GM21576 (cell line): ENCODE measurements at regions not wholly inside any gene's neighbourhood (a gene's known extent, or its start where the extent isn't known, plus 50 kb on each side); places are given as distances from the start of the nearest gene placed in this dataset.
"Not testable (repeated sequence)": the region's sequence is repeated elsewhere in the genome, so short reads cannot be mapped to it uniquely, and the experiment has no call there.

ENCODE experiments used
- ATAC-seq: cut with Tn5 transposase; IDR thresholded peaks from one replicate; pipeline ENCODE4 v1.9.1; 2021; ENCODE audit warnings: mild to moderate bottlenecking, moderate library complexity; ENCODE audit not compliant: unreplicated experiment

GRCh38 chr3:83251490-83251889 lies 1490.0 kb upstream of the GBE1 start:
- ATAC-seq = no peak

- ATAC-seq = no peak
These were observed 1489.2 kb upstream of the GBE1 start for GRCh38 chr3:83250613-83251012.

GRCh38 chr3:83248454-83248853 lies 1487.0 kb upstream of the GBE1 start:
- no peak for ATAC-seq

- no peak for ATAC-seq
These were observed 1473.9 kb upstream of the GBE1 start for GRCh38 chr3:83235180-83235814.

- ATAC-seq = no peak
These were observed 1472.3 kb upstream of the GBE1 start for GRCh38 chr3:83233715-83234114.

GRCh38 chr3:83230841-83231240 lies 1469.4 kb upstream of the GBE1 start:
- no peak for ATAC-seq

GRCh38 chr3:83230376-83230775 lies 1468.9 kb upstream of the GBE1 start:
- no peak for ATAC-seq

GRCh38 chr3:83226751-83227150 lies 1465.3 kb upstream of the GBE1 start:
- no peak for ATAC-seq

- no peak for ATAC-seq
These were observed 1462.8 kb upstream of the GBE1 start for GRCh38 chr3:83224101-83224868.

- no peak for ATAC-seq
These were observed 1457.1 kb upstream of the GBE1 start for GRCh38 chr3:83218383-83219200.

- not testable (repeated sequence) for ATAC-seq
These were observed 1456.2 kb upstream of the GBE1 start for GRCh38 chr3:83217595-83218118.

- ATAC-seq = no peak
These were observed 1455.6 kb upstream of the GBE1 start for GRCh38 chr3:83216919-83217594.

- no peak for ATAC-seq
These were observed 1433.8 kb upstream of the GBE1 start for GRCh38 chr3:83195243-83195642.

- ATAC-seq = no peak
These were observed 1432.1 kb upstream of the GBE1 start for GRCh38 chr3:83193526-83193925.

GRCh38 chr3:83189634-83190033 lies 1428.2 kb upstream of the GBE1 start:
- no peak for ATAC-seq

GRCh38 chr3:83169473-83169872 lies 1408.0 kb upstream of the GBE1 start:
- ATAC-seq = no peak

- ATAC-seq = no peak
These were observed 1389.5 kb upstream of the GBE1 start for GRCh38 chr3:83150896-83151295.

GRCh38 chr3:83140983-83141382 lies 1379.5 kb upstream of the GBE1 start:
- ATAC-seq = no peak

GRCh38 chr3:83131236-83131635 lies 1369.8 kb upstream of the GBE1 start:
- no peak for ATAC-seq

GRCh38 chr3:83122774-83123350 lies 1361.4 kb upstream of the GBE1 start:
- no peak for ATAC-seq

- ATAC-seq = no peak
These were observed 1331.8 kb upstream of the GBE1 start for GRCh38 chr3:83093222-83093572.
